ENCODE measurements at regions not wholly inside any gene's neighbourhood (a gene's known extent, or its start where the extent isn't known, plus 50 kb on each side); places are given as distances from the start of the nearest gene placed in this dataset.

DNA sequence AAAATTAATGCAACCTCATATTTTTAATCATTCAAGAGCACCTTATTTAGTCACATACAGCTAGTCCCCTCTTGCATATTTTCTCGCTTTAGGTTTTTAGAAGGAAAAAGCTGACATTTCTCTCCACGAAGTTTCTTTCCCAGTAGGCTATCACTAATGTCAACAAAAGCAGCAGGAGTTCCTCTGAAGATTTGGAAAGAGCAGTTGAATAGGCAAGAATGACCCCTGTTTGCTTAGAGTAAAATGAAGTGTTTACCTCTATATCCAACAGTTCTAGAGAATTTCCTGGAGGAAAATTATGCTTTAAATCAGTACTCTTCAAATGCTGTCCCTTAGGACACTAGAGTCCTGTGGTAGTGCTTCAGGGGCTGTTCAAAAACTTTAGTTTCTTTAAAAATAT lies 188.1 kb upstream of the PRKD1 start:
- Histone ChIP-seq H3K27me3 (no peaks in the 10 kb centered on the region), H3K4me3 (replicated peaks in 1 of 3) (no peak overlapping the region), H3K4me1 (peaks cover 0 to 9% of the 10 kb centered on the region in 2 donors), H3K36me3 (no peaks in the 10 kb centered on the region), H3K9me3 (no peaks in the 10 kb centered on the region), H3K27ac (peak overlapping the region in 1 of 3 donors; percentile 26)
- intact Hi-C loops (cut with DNase I), result no loop called here
- 10 to 18% methylated on average over 2 of the region's 2 CpGs for WGBS, 2 donors
- no peak for DNase-seq
- TF ChIP-seq POLR2A (IDR thresholded peaks at IDR 0.05), result no peak
- TF ChIP-seq, protein P1, sequence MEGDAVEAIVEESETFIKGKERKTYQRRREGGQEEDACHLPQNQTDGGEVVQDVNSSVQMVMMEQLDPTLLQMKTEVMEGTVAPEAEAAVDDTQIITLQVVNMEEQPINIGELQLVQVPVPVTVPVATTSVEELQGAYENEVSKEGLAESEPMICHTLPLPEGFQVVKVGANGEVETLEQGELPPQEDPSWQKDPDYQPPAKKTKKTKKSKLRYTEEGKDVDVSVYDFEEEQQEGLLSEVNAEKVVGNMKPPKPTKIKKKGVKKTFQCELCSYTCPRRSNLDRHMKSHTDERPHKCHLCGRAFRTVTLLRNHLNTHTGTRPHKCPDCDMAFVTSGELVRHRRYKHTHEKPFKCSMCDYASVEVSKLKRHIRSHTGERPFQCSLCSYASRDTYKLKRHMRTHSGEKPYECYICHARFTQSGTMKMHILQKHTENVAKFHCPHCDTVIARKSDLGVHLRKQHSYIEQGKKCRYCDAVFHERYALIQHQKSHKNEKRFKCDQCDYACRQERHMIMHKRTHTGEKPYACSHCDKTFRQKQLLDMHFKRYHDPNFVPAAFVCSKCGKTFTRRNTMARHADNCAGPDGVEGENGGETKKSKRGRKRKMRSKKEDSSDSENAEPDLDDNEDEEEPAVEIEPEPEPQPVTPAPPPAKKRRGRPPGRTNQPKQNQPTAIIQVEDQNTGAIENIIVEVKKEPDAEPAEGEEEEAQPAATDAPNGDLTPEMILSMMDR (IDR thresholded peaks at IDR 0.05), result no peak

DNA sequence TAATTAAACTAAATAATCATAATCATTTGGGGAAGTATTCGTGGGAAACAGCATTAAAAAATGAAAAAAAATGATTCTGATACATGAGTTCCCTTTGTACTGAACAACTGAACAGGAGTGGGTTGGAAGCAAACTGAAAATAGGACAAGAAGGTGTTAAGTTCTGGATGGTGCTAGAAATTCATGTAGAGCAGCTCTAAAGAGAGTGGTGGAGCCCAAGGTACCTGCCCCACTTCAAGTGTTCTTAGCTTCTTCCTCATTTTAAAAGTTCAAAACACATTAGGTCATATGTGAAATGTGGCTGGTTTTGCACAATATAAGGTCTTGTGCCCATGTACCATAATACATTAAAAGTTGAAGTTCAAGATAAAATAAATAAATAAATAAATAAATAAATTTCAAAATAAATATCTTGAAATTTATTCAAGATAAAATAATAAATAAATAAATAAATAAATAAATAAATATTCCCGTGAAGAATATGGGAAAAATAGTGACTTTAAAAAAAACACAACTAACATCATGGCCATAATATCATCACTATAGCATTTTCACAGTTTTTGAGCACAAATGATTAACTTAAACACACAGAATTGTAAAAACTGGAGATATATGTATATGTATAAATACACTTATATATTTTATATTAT lies 191.5 kb upstream of the PRKD1 start:
- 84 to 86% methylated on average over 2 of the region's 2 CpGs for WGBS, 2 donors
- intact Hi-C loops (cut with DNase I), result no loop called here
- no peak overlapping the region for H3K4me3 ChIP-seq (replicated peaks in 1 of 3)
- no peaks in the 10 kb centered on the region for H3K36me3 ChIP-seq
- no peaks in the 10 kb centered on the region for H3K9me3 ChIP-seq
- TF ChIP-seq, protein P1 (IDR thresholded peaks at IDR 0.05), result no peak
- no peak for TF ChIP-seq POLR2A (IDR thresholded peaks at IDR 0.05)
- DNase-seq, result no peak
- H3K27ac ChIP-seq, result no peak overlapping the region
- H3K27me3 ChIP-seq, result no peaks in the 10 kb centered on the region
- H3K4me1 ChIP-seq, result peaks cover 0 to 9% of the 10 kb centered on the region in 2 donors

DNA sequence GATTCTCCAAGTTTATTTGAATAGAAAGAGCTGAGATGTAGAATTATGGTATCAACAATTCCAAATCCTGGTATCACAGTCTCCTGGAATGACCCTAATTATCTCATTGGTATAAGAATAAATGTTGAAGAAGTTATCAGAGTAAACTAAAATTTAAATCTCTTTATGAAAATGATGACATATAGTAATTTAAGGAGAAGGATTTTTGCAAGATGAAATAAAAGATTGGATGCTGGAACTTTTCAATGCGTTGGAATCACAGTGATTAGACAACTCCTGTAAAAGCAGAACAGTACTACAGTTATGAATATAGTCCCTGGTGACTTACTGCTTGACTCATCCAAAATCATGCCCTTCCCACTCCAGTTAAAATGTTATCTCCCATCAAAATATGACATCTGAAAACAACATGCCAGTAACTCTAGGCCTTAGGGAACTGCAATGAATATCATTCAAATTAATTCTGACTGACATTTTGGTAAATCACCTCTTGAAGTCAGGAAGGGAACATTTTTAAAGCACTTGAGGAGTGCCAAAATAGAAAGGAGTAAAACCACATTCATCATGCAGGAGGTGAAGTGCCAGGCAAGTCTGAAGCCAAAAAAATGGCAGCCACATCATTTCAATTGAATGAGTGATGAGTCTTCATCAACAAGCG lies 197.8 kb upstream of the PRKD1 start:
- no peaks in the 10 kb centered on the region for H3K36me3 ChIP-seq
- DNase-seq, result no peak
- no peak overlapping the region for H3K4me3 ChIP-seq (replicated peaks in 1 of 3)
- intact Hi-C loops (cut with DNase I), result no loop called here
- H3K4me1 ChIP-seq, result no peaks in the 10 kb centered on the region
- H3K27ac ChIP-seq, result no peak overlapping the region
- H3K27me3 ChIP-seq, result no peaks in the 10 kb centered on the region
- TF ChIP-seq POLR2A (IDR thresholded peaks at IDR 0.05), result no peak
- H3K9me3 ChIP-seq, result no peaks in the 10 kb centered on the region
- 86 to 91% methylated on average over 2 of the region's 2 CpGs for WGBS, 2 donors

DNA sequence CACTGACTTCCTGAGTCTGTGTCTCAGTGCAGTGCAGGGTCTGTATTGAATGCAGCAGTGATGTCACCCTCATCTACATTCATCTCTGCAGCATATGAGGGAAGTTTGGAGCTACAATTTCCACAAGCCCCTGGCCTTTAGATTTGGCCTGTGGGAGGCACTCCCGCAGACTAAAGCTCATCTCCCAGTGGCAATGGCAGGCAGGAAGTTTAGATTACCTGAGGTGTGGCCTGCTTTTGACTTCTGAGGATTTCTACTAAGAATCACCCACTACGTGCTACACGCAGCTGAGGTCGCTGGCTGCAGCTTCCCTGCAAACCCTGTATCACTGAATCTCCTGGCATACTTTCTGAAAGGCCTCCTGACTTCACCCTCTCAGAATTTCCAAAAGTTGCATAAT lies 202.2 kb upstream of the PRKD1 start:
- WGBS, 2 donors, result 60 to 77% methylated on average over 4 of the region's 4 CpGs
- intact Hi-C loops (cut with DNase I), result no loop called here
- no peak for TF ChIP-seq POLR2A (IDR thresholded peaks at IDR 0.05)
- TF ChIP-seq, protein P1 (IDR thresholded peaks at IDR 0.05), result no peak

DNA sequence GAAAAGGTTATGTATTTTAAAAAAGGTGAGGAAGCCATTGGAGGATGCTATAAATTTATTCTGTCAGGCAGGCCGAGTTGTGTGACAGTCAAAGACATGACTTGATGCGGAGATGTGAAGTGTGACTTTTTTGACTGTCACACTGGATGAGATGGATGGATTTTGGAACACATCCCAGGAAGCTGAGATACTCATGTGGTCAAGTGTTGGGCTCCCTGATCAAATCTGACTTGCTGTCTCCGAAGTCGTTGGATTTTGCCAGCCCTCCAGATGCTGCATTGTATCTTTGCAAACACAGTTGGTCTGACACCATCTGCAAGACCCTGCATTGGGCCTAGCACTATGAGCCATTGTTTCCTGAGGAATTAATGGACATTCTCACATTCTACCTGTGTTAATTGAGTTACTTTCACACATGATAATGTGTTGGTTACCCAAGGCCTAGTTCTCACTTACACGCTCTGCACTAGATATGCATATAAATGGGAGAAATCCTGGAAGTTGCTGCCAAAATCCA lies 204.0 kb upstream of the PRKD1 start:
- DNase-seq, result no peak
- intact Hi-C loops (cut with DNase I), result no loop called here
- 69 to 77% methylated on average over 5 of the region's 5 CpGs for WGBS, 2 donors
- Histone ChIP-seq H3K9me3 (no peaks in the 10 kb centered on the region), H3K4me3 (replicated peaks in 1 of 3) (no peak overlapping the region), H3K27ac (no peak overlapping the region), H3K4me1 (no peaks in the 10 kb centered on the region), H3K36me3 (no peaks in the 10 kb centered on the region), H3K27me3 (no peaks in the 10 kb centered on the region)
- TF ChIP-seq, protein P1 (IDR thresholded peaks at IDR 0.05), result no peak
- TF ChIP-seq POLR2A (IDR thresholded peaks at IDR 0.05), result no peak

More for the DNA sequence above, 202.2 kb upstream of the PRKD1 start:
- Histone ChIP-seq H3K9me3 (no peaks in the 10 kb centered on the region), H3K36me3 (no peaks in the 10 kb centered on the region), H3K27me3 (no peaks in the 10 kb centered on the region), H3K4me1 (no peaks in the 10 kb centered on the region), H3K4me3 (replicated peaks in 1 of 3) (no peak overlapping the region), H3K27ac (no peak overlapping the region)
- DNase-seq, result no peak
